GM13976 (cell line): ENCODE measurements at regions not wholly inside any gene's neighbourhood (a gene's known extent, or its start where the extent isn't known, plus 50 kb on each side); places are given as distances from the start of the nearest gene placed in this dataset.

Source experiments
- DNase-seq: peaks from one replicate; pipeline ENCODE4 v3.0.0; 2012; ENCODE audit warnings: low spot score
- in situ Hi-C: fragments of 300-500 bp; cut with MboI; formaldehyde crosslinking; loops from one replicate; pipeline ENCODE4 v1.12.0; 2022; ENCODE audit warnings: low sequenced_read_pairs, mixed read lengths, inconsistent platforms; ENCODE audit not compliant: unreplicated experiment
- TF ChIP-seq, protein P1 (sequence below): IDR thresholded peaks from 2 replicates; pipeline ENCODE4 v1.5.1; 2012; ENCODE audit warnings: borderline replicate concordance, mild to moderate bottlenecking; ENCODE audit not compliant: insufficient read depth; ENCODE audit errors: extremely low read depth, missing control alignments, control extremely low read depth

DNA sequence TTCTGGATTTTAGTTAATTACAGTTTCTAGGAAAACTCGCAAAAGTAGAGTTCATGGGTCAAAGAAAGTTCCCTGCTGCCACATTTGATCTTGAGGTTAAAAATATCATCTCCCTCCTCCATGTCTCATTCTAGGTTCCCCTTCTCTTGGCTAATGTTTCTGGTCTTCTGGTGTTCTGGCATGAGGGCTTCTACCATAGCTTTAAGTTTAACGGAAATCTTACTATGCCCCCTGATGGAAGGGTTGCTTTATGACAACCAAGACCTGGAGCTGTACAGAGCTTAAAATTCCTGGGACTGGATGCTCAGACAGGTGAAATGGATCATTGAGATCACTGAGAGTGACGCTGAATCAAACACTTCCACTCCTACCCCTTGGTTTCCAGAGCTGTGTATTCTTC is 1881.7 kb downstream of the MRPL39 start:
- in situ Hi-C loops: no loop called here

DNA sequence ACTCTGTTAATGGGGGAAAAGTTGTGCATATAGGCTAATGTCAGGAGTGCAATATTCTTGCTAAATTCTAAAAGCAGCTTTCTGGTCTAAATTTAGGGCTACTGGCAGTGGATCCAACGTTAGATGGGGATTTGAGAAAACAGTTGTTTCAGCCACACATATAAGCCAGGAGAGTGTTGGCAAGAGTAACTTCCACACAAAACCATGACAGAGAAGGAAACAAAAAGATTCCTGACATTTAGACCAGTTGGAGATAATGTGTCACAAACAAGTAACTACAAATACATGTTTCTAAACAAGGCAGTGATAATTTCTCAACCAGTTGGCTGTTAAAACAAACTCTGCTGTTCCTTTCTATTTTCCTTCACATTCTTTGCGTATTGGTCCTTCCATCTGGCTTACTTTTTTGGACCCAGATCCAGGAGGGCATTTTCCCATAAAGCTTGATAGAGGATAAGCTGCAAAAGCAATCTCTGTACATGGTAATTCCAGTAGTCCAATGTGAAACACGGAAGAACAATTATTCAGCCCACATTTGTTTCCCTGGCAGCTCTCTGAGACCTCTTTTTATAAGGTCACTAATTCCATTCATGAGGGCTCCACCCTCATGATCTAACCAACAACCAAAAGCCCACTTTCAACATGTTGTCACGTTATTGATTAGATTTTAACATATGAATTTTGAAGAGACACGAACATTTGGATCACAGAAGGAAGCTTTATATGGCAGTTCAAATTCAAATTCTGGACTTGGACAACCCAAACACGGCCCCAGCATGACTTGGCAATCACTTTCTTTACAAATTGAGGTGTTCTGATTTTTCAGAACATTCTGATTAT is 1888.6 kb downstream of the MRPL39 start:
- TF ChIP-seq, protein P1, sequence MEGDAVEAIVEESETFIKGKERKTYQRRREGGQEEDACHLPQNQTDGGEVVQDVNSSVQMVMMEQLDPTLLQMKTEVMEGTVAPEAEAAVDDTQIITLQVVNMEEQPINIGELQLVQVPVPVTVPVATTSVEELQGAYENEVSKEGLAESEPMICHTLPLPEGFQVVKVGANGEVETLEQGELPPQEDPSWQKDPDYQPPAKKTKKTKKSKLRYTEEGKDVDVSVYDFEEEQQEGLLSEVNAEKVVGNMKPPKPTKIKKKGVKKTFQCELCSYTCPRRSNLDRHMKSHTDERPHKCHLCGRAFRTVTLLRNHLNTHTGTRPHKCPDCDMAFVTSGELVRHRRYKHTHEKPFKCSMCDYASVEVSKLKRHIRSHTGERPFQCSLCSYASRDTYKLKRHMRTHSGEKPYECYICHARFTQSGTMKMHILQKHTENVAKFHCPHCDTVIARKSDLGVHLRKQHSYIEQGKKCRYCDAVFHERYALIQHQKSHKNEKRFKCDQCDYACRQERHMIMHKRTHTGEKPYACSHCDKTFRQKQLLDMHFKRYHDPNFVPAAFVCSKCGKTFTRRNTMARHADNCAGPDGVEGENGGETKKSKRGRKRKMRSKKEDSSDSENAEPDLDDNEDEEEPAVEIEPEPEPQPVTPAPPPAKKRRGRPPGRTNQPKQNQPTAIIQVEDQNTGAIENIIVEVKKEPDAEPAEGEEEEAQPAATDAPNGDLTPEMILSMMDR: no peak
- in situ Hi-C loops: no loop called here
- no peak for DNase-seq

More for the DNA sequence above, 1881.7 kb downstream of the MRPL39 start:
- no peak for DNase-seq
- TF ChIP-seq, protein P1: no peak

DNA sequence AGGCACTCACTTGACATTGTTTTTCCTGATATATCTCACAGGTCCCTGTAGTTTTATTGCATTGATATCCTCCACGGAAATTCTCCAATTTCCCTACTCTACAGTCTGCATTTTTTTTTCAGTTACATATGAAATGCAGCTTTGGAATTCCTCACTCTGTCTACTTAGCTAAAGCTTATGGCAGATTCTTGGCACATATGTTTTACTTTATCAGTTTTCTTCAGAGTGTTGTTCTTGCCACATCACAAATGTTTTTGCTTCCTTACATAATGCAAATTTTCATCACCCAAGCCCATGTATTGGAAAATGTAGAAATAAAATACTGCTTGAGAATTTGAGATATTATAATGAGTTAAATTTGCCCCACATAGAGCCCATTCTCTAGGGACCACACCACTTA is 1895.1 kb downstream of the MRPL39 start:
- no peak for DNase-seq
- in situ Hi-C loops: no loop called here
- TF ChIP-seq, protein P1: no peak

DNA sequence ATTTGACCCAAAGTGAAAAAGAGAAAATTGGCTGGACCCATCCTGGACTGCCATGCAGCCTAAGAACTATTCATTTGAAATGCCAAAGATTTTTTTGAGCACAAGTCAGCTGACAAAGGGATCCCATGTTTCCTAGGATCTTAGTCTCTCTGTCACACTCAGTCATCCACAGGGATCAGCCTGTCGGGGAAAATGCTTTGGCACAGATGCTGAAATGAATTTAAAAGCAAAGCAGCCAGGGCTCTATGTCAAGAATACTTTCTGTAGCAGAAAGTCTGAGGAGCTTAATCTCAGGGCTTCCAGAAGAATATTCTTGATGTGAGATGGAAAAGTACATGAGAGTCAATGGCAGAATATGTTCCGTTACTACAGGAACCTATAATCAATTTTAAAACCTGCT is 1900.8 kb downstream of the MRPL39 start:
- in situ Hi-C loops: no loop called here
- DNase-seq: no peak
- TF ChIP-seq, protein P1: no peak

DNA sequence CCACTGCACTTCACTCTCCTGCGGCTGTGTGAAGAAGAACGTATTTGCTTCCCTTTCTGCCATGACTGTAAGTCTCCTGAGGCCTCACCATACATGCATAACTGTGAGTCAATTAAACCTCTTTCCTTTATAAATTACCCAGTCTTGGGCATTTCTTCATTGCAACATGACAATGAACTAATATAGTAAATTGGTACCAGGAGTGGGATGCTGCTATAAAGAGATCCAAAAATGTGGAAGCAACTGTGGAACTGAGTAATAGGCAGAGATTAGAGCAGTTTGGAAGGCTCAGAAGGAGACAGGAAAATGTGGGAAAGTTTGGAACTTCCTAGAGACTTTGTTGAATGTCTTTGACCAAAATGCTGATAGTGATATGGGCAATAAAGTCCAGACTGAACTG is 1907.9 kb downstream of the MRPL39 start:
- TF ChIP-seq, protein P1: no peak
- DNase-seq: no peak

DNA sequence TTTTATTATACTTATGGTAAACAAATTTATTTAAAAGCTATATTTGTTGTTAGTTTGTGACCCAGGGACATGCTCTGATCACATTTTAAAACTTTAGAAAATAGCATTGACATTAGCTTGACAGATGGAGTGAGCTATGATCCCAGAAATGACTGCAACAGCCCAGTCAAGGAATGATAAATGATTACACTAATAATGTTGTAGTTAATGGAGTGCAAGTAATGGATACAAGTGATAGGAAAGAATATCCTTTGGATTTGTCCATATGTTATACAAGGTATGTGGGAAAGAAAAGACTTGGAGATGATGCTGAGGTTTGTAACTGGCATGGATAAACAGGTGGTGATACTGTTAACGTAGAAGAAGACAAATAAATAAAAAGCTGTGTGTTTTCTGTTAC is 1908.7 kb downstream of the MRPL39 start:
- TF ChIP-seq, protein P1: no peak
- in situ Hi-C loops: no loop called here

More for the DNA sequence above, 1907.9 kb downstream of the MRPL39 start:
- in situ Hi-C loops: no loop called here

More for the DNA sequence above, 1908.7 kb downstream of the MRPL39 start:
- DNase-seq: no peak
